ENCODE measurements at regions not wholly inside any gene's neighbourhood (a gene's known extent, or its start where the extent isn't known, plus 50 kb on each side); places are given as distances from the start of the nearest gene placed in this dataset.
A peak's percentile ranks its signal among the peaks of the same experiment; 100 is the strongest.
"Not testable (repeated sequence)": the region's sequence is repeated elsewhere in the genome, so short reads cannot be mapped to it uniquely, and the experiment has no call there.

DNA sequence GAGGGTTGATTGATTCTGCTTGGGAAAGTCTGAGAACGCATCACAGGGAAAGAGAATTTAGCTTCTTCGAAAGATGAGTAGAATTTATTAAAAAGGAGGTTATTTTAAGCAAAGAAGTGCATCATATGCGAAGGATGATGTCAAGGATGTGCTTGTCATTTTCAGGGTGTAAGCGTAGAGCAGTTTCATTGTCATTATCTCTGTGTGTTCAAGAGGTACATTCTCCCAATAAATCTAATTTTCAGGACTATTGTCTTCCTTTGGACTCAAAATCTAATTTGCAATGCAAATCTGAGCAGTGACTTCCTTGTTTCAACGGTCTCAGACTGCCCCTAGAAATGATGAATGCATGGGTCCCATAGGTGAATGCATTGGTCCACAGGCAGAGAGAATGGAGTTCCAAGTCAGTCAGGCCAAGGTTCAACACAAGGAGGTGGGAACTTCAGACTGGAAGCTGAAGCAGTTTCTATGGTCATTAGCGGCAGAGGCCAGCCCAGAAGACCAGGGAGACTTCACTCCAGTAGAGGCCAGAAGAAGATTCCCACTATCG lies 99.8 kb downstream of the CDC42EP3 start:
- no peak for DNase-seq (ENCODE audit: low read depth)
- TF ChIP-seq, protein P1, sequence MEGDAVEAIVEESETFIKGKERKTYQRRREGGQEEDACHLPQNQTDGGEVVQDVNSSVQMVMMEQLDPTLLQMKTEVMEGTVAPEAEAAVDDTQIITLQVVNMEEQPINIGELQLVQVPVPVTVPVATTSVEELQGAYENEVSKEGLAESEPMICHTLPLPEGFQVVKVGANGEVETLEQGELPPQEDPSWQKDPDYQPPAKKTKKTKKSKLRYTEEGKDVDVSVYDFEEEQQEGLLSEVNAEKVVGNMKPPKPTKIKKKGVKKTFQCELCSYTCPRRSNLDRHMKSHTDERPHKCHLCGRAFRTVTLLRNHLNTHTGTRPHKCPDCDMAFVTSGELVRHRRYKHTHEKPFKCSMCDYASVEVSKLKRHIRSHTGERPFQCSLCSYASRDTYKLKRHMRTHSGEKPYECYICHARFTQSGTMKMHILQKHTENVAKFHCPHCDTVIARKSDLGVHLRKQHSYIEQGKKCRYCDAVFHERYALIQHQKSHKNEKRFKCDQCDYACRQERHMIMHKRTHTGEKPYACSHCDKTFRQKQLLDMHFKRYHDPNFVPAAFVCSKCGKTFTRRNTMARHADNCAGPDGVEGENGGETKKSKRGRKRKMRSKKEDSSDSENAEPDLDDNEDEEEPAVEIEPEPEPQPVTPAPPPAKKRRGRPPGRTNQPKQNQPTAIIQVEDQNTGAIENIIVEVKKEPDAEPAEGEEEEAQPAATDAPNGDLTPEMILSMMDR (IDR thresholded peaks at IDR 0.05; ENCODE audit: insufficient read depth, low read length) = no peak
- no peak overlapping the region for H3K4me3 ChIP-seq (ENCODE audit: low read depth, low read length)

DNA sequence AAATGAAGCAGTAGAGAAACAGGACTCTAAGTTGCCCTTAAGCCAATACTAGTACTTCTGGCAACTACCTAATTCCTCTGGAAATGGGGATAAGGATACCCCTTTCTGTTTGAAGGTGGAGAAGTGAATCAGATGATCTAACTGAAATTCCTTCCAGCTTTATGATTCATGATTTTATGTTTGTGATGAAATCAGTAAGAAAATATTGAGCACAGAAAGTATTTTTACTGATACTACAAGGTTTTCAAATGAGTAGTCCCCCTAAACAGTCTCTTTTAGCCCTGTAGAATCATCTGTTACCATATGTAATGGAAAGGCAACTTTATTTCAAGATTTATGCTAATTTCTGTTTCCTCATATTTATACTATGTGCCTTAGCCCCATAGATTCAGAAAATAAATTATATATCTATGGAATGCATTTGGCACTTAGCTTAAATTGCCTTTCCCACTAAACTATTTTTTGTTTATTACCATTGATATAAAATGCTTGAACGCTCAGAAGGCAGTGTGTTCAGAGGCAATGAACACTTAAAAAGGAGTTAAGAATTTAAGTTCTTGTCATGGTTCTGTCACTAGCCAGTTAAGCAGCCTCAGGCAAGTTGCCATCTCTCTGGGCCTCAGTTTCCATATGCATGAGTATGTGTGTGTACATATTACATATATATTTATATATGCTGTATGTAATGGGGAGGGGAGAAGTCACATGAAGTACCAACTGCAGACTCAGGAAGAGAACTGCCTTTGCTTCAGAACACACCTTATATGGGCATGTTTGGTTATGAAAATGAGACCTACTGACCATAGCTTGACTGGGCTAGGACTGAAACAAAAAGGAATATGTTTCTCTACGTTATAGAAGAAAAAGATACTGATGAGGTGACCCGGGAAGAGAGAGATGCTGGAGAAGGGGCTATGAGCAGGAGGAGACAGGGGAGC lies 97.7 kb downstream of the CDC42EP3 start:
- TF ChIP-seq, protein P1 (IDR thresholded peaks at IDR 0.05; ENCODE audit: insufficient read depth, low read length) = no peak
- peak; percentile 59 for DNase-seq (ENCODE audit: low read depth)
- H3K4me3 ChIP-seq (ENCODE audit: low read depth, low read length) = no peak overlapping the region

DNA sequence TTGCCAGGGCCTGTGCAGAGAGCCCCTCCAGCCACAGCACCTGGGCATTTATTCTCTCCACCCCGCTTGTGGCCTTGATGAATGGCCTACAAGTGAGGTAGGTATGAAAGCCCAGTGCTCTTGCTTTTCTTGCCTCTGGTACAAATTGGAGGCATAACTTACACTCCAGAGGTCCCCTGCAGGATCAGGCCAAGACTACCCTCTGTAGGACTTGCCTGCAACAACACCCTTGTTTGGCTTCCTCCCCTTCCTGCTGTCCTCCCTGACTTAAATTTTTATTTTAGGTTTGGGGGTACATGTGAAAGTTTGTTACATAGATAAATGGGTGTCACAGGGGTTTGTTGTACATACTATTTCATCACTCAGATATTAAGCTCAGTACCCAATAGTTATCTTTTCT lies 95.7 kb downstream of the CDC42EP3 start:
- no peak for DNase-seq (ENCODE audit: low read depth)
- no peak overlapping the region for H3K4me3 ChIP-seq (ENCODE audit: low read depth, low read length)
- TF ChIP-seq, protein P1 (IDR thresholded peaks at IDR 0.05; ENCODE audit: insufficient read depth, low read length) = no peak

DNA sequence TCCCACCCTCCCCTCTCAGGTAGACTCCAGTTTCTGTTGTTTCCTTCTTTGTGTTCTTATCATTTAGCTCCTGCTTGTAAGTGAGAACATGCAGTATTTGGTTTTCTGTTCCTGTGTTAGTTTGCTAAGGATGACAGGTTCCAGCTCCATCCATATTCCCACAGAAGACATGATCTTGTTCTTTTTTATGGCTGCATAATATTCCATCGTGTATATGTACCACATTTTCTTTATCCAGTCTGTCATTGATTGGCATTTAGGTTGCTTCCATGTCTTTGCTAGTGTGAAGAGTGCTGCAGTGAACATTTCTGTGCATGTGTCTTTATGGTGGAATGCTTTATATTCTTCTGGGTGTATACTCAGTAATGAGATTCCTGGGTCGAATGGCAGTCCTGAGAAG lies 95.2 kb downstream of the CDC42EP3 start:
- DNase-seq (ENCODE audit: low read depth); H3K4me3 ChIP-seq (ENCODE audit: low read depth, low read length): not testable (repeated sequence)

DNA sequence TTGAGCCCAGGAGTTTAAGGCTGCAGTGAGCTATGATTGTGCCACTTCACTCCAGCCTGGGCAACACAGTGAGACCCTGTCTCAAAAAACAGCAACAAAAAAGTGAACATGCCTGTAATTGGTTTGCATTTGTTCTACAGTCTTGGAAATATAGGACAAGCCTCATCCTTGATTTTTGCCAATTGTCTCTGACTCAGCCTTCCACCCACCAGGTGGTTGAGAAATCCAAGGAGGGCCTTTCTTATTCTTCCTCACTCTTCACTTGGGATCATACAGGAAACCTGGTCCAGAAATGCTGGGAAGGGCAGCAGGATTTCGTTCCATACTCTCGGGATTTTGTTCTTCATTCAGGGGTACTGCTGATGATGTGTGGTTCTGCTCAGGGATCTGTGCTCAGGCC lies 94.6 kb downstream of the CDC42EP3 start:
- H3K4me3 ChIP-seq (ENCODE audit: low read depth, low read length) = no peak overlapping the region
- TF ChIP-seq, protein P1 (IDR thresholded peaks at IDR 0.05; ENCODE audit: insufficient read depth, low read length) = no peak
- peak; percentile 53 for DNase-seq (ENCODE audit: low read depth)

DNA sequence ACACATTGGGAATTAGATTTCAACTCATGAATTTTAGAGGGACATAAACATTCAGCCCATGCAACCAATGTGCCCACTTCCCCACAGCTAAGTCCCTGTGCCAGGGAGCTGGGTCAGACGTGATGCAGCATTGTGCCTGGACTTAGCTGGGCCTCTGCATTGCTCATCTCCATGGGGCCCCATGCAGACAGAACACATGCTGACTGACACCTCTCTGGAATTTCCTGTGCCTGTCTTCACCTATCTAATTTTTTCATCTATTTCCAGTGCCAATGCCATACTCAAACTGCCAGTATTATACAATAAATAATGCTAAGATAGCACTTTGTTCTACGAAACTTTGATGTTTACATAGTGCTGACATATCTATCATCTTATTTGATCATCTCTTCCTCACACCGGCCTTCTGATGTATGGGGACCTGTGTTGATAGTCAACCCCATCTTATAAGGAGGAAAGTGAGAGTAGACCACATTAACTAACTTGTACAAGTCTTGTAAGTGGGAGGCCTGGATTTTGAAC lies 92.2 kb downstream of the CDC42EP3 start:
- H3K4me3 ChIP-seq (ENCODE audit: low read depth, low read length) = no peak overlapping the region
- TF ChIP-seq, protein P1 (IDR thresholded peaks at IDR 0.05; ENCODE audit: insufficient read depth, low read length) = no peak
- DNase-seq (ENCODE audit: low read depth) = no peak

DNA sequence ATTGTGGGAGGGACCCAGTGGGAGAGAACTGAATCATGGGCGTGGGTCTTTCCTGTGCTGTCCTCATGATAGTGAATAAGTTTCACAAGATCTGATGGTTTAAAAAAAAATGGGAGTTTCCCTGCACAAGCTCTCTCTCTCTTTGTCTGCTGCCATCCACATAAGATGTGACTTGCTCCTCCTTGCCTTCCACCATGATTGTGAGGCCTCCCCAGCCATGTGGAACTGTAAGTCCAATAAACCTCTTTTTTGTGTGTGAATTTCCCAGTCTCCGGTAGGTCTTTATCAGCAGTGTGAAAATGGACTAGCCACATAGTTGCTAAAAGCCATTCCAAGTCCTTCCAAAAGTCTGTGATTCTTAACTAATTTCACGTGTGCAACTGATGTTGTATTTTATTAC lies 91.5 kb downstream of the CDC42EP3 start:
- H3K4me3 ChIP-seq (ENCODE audit: low read depth, low read length); DNase-seq (ENCODE audit: low read depth): not testable (repeated sequence)
